GM12891 (cell line): ENCODE measurements at regions not wholly inside any gene's neighbourhood (a gene's known extent, or its start where the extent isn't known, plus 50 kb on each side); places are given as distances from the start of the nearest gene placed in this dataset.

ENCODE experiments used
- POLR2A ChIP-seq: IDR thresholded peaks from 2 replicates; pipeline ENCODE4 v1.6.1; 2011; ENCODE audit warnings: low read depth, low read length, control low read depth
- POLR2AphosphoS5 ChIP-seq: IDR thresholded peaks from 2 replicates; pipeline ENCODE4 v1.6.1; 2011; ENCODE audit warnings: low read depth, low read length, control low read depth

GRCh38 chr16:22661161-22661647 is 150.5 kb downstream of the NPIPB5 start:
- no peak for TF ChIP-seq POLR2AphosphoS5
- TF ChIP-seq POLR2A = no peak
